HepG2 (cell line): ENCODE measurements at regions not wholly inside any gene's neighbourhood (a gene's known extent, or its start where the extent isn't known, plus 50 kb on each side); places are given as distances from the start of the nearest gene placed in this dataset.
"Not testable (repeated sequence)": the region's sequence is repeated elsewhere in the genome, so short reads cannot be mapped to it uniquely, and the experiment has no call there.

Experiments
- CREB1 ChIP-seq, 2 experiments: fragments of 450-650 bp in 1 of 2; IDR thresholded peaks; 2 replicates each; pipeline ENCODE4 v1.6.1; 2016 to 2017; ENCODE audit warnings: control low read depth in 1 of 2, mild to moderate bottlenecking in 1 of 2, missing compliant biosample characterization in 1 of 2, missing genetic modification characterization in 1 of 2
- ELF1 ChIP-seq: sonication (generic); formaldehyde crosslinking; IDR thresholded peaks from 2 replicates; pipeline ENCODE4 v1.4.0; 2020; ENCODE audit warnings: missing genetic modification reagents
- EZH2 ChIP-seq: conservative IDR thresholded peaks from 2 replicates; pipeline ENCODE4 v1.6.1; 2012; ENCODE audit warnings: mild to moderate bottlenecking, low read depth, low read length, moderate library complexity
- IRX3 ChIP-seq: sonication (generic); formaldehyde crosslinking; IDR thresholded peaks from 2 replicates; pipeline ENCODE4 v1.8.1; 2023; ENCODE audit warnings: mild to moderate bottlenecking, low read depth, missing genetic modification reagents, borderline replicate concordance
- MEF2D ChIP-seq: sonication (generic); formaldehyde crosslinking; IDR thresholded peaks from 2 replicates; pipeline ENCODE4 v1.5.1; 2020; ENCODE audit warnings: mild to moderate bottlenecking, missing genetic modification reagents
- RXRA ChIP-seq: sonication (generic); formaldehyde crosslinking; IDR thresholded peaks from 2 replicates; pipeline ENCODE4 v1.5.1; 2020; ENCODE audit warnings: missing genetic modification reagents
- SUZ12 ChIP-seq: fragments of 150-350 bp; IDR thresholded peaks from 2 replicates; pipeline ENCODE4 v1.6.1; 2014; ENCODE audit warnings: low read depth, low read length
- YY1 ChIP-seq: IDR thresholded peaks from 2 replicates; pipeline ENCODE4 v1.6.1; 2011; ENCODE audit warnings: low read length, low read depth, moderate library complexity, mild to moderate bottlenecking; ENCODE audit not compliant: insufficient read depth, insufficient replicate concordance
- ZNF225 ChIP-seq: sonication (generic); formaldehyde crosslinking; IDR thresholded peaks from 2 replicates; pipeline ENCODE4 v1.4.0; 2020; ENCODE audit warnings: mild to moderate bottlenecking, missing genetic modification reagents
- ZNF670 ChIP-seq: sonication (generic); formaldehyde crosslinking; IDR thresholded peaks from 2 replicates; pipeline ENCODE4 v1.8.0; 2022; ENCODE audit warnings: mild to moderate bottlenecking, missing genetic modification reagents, borderline replicate concordance
- TF ChIP-seq, protein P1 (sequence below): sonication (generic); formaldehyde crosslinking; IDR thresholded peaks from 2 replicates; pipeline ENCODE4 v1.4.0; 2020; ENCODE audit warnings: mild to moderate bottlenecking, missing genetic modification reagents

DNA sequence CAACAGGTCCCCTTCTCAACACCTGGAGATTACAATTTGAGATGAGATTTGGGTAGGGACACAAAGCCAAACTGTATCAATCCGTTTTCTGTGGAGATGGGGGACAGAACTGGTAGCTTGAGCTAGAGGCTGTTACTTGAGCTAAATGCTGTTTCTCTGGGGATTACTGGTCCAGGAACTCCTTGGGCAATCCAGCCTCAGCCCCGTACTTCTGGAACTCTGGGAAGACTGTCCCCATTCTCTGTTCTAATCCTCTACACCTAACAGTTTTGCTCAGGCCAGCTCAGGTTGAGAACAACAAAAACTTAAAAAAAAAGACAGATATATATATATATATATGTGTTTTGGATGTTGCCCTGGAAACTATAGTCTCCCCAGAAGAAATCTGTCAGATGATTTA lies 255.0 kb downstream of the GOLGA6L6 start:
- TF ChIP-seq, protein P1, sequence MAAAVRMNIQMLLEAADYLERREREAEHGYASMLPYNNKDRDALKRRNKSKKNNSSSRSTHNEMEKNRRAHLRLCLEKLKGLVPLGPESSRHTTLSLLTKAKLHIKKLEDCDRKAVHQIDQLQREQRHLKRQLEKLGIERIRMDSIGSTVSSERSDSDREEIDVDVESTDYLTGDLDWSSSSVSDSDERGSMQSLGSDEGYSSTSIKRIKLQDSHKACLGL (CRISPR knock-in tag), result not testable (repeated sequence)
- TF ChIP-seq RXRA (CRISPR knock-in tag); ZNF670 (CRISPR knock-in tag); YY1; CREB1 (IDR thresholded peaks at IDR 0.05); CREB1 (CRISPR knock-in tag; IDR thresholded peaks at IDR 0.05); EZH2; ZNF225 (CRISPR knock-in tag); SUZ12; IRX3; ELF1 (CRISPR knock-in tag); MEF2D (CRISPR knock-in tag): not testable (repeated sequence)
